IPS-NIHi7 (cell line): ENCODE measurements at regions not wholly inside any gene's neighbourhood (a gene's known extent, or its start where the extent isn't known, plus 50 kb on each side); places are given as distances from the start of the nearest gene placed in this dataset.
A peak's percentile ranks its signal among the peaks of the same experiment; 100 is the strongest.

Source experiments
- DNase-seq: peaks from one replicate; pipeline ENCODE4 v3.0.0; 2012; ENCODE audit warnings: mixed read lengths; ENCODE audit errors: extremely low spot score

DNA sequence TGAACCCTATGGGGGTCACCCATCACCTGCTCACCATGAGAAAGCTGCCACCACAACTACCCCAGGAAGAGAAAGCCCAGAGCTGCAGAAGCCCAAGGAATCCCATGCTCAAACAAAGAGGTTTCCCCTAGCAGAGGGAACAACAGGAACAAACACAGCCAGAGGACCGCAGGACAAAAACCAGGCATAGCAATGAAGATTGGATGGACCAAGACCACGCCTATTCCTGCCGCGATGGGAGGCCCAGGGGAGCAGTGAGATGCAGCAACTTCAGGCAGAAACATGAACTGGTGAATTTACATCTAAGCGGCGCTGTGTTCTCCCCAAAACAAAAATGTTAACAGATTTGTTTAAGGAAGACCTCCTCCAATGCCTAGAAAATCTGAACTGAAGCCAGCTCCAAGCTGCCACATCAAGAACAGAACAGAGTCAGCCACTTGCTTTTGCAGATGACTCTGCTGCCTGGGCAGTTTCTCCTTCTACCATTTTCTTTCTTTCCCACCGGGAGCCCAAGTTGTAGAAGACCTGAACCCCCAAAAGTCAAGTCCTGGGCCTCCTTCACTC, 134.2 kb upstream of the NEBL start:
- DNase-seq, result no peak

DNA sequence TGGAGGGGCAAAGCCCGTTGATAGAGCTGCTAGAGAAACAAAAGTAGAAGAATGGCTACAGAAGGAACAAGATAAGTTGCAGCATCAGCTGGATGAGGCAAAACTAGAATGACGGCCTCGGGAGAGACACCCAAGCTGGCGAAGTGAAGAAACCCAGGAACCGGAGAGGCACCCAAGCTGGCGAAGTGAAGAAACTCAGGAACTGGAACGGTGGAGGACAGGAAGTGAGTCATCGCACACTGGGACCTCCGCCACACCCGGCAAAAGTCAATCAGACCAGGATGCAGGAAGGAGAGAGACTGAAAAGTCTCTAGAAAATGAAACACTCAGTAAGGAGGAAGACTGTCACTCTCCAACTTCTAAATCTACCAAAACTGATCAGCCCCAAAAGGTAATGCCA, 133.0 kb upstream of the NEBL start:
- DNase-seq, result no peak

DNA sequence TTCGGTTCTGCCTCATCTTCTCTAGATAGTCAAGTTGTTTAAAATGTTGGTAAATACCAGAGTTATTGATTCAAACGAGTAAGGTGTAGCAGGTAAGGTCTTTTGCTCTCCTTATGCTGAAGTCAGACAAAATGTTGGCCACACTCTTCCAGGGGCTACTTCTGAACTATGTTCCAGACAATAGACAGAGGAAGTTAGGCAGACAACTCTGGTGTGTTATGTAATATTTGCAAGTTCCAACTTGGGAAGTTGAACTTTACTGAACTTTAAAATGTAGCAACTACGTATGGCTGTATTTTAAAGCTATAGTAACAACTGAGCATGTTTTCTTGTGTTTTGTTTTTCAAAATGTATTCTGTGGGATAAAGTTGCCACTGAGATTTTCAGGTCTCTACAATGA, 125.7 kb upstream of the NEBL start:
- no peak for DNase-seq

DNA sequence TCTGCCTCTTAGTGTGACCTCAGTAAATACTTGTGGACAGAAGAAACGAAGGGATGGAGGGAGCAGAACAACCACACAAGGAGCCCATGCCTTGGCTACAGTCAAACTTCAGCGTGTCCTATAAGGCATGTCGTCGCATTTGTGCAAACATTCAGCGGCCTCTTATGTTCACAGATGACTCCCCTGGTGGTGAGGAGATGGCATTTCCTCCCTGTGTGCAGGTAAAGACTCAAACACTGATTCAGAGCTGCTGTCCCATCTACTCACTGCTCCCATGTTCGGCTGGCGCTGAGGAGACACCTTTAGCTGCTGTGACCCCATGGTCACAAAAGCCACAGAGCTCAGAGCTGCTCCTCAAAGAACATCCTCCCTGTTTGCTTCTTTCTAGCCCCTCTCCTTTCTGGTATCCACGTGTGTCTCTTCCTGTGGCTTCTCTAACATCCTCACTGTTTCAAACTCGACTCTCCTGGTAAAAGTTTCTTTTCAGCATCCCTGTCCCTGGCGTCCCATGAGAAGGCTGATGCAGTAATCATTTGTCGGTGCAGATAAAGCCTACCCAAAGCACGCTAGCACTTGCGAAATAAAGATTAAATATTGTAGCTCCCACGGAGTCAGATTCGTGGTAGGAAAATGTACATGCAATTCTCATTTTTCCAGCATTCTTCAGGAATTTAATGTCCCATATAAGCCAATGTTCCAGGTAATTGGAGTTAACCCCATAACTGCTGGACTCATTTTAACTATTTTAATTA, 124.9 kb upstream of the NEBL start:
- DNase-seq, result peak; percentile 46

DNA sequence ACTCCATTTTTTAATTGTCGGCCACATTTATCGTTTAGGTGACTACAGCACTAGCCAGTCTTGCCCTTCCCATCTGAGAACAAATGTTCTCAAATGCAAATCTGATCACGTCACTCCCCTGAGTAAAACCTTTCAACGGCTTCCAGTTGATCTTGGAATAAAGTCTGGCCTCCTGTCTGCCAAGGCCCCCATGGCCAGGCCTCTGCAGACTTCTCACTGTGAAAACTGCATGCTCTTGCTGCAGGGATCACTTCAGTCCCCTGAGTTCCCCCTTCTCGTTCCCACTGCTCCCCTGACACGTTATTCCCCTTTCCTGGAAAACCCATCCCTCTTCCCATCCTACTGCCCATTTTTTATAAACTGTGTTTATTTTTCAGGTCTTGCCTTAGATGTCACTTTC, 124.1 kb upstream of the NEBL start:
- DNase-seq, result no peak

DNA sequence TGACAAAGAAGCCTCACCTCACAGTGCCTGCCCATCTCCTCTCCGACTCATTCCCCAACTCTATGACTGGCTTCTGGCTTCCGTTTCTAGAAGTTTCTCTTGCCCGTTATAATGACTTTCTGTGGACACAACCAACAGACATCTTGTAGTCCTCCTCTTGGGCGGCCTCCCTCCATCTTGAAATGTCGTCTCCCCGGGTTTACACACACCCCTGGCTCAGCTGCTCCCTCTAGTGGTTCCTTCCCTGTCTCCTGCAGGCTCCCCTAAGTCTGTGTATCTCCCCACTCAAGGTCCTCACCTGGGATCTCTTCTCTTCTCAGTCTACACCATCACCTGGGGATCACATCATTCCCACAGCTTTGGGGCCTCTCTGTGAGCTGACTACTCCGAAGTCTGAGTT, 123.4 kb upstream of the NEBL start:
- DNase-seq, result peak; percentile 70

DNA sequence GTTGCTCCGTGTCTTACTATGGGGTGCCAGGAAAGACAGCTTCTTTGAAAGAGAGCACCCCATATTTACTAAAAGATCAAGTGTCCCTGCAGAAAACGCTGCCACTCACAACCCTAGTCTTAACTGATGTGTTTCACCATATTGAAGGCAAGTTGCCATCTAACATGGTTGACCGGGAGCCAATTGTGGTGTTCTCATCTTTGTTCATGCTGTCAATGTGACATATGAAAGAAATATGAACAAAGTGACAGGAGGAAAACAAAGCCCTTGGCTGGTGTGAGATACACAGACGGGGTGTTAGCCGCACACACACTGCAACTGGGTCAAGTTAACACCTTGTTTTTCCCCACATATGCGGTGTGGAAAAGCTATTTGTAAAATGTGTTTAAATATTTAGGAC, 122.3 kb upstream of the NEBL start:
- DNase-seq, result no peak

DNA sequence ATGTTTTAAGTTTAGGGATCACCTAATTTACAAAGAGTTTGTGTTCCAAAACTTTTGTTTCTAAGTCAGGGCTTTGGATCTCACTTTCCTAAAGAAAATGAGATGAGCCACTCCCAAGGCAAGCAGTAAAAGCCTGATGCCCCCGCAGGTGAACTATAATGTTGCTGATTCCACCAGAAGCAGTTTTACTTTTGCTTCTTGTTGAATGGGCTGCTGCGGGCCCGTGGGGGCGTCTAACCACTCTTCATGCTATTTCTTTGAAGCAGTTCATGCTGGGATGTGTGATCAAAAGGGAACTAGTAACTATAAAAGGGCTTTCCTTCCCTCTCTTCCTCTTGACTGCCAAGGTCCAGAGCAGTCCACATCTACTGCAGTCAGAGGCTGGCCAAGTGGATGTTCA, 118.7 kb upstream of the NEBL start:
- DNase-seq, result peak; percentile 35

DNA sequence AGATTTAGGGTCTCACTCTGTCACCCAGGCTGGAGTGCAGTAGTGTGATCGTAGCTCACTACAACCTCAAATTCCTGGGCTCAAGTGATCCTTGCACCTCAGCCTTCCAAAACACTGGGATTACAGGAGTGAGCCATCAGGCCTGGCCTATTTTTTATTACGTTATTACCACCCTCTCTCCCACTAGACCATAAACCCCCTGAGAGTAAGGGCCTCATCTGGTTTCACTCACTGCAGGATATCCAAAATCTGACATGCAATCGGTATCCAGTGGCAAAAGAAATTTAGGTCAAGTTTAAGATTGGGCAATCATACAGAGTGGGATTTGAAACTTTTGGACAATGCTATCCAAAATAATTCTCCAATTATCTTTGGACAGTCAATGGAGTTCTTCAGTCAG, 117.0 kb upstream of the NEBL start:
- DNase-seq, result no peak

DNA sequence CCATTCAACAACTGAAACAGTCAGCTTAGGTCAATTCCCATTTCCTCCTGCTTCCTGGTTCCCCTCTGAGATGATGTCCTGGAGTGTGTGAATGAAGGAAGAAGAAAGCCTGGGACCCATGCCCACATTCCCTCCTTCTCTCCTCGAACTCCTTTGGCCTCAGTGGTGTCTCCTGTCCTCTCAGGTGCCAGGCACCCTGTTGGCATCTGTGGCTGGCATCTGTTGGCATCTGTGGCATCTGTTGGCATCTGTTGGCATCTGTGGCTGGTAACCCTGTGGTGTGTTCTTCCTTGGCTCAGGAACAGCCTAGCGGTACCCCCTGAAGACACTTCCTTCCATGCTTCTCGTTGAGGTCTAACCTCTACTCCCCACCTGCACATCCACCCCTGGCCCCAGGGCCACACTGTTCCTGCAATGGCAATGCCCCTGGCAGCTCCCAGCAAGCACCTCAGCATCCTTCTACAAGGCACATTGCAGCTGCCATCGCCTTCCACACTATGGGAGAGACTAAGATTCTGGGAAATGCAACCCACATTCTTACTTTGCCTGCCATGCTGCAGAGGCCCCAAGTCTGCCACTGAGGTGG, 114.4 kb upstream of the NEBL start:
- no peak for DNase-seq

DNA sequence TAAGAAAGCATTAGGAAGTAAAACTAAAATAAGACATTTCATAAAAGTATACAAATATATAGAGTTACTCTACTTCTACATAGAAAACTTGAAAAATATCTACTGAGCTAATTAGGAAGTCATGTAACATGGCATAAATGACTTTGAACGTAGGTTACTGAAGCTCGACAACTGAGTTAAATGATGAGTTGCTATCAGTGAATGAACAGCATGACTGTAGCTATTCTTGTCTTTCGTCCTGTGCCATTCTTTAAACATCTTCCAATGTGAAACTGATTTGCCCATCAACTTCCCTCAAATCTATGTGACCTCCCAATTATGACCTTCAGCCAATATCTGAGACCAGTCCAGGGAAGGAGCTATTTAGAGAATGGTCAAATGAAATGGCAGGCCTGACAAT, 113.5 kb upstream of the NEBL start:
- no peak for DNase-seq

DNA sequence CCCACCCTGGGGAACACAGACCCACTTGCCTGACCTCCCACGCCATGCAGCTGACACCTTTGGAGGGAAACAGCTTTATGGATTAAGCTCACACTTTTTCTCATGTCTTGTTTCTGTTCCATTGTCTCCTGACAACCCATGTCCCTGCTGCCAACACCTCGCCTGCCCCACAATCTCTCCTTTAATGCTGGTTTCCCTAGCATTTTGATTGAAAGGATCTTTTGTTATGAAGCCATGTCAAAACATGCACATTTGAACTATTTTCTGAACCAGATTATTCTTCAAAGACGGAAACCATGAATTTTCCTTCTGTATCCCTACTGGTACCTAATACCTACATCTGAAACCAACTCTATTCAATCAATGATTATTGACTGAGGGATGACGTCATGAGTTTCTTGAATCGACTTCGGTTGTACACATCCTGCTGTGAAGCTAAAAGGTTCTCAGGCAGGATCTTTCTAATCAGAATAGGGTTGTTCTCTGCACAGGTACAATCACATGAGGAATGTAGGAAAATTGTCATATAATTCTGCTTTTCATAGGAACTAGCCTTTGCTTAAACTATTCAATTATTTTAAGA, 106.2 kb upstream of the NEBL start:
- DNase-seq, result no peak

DNA sequence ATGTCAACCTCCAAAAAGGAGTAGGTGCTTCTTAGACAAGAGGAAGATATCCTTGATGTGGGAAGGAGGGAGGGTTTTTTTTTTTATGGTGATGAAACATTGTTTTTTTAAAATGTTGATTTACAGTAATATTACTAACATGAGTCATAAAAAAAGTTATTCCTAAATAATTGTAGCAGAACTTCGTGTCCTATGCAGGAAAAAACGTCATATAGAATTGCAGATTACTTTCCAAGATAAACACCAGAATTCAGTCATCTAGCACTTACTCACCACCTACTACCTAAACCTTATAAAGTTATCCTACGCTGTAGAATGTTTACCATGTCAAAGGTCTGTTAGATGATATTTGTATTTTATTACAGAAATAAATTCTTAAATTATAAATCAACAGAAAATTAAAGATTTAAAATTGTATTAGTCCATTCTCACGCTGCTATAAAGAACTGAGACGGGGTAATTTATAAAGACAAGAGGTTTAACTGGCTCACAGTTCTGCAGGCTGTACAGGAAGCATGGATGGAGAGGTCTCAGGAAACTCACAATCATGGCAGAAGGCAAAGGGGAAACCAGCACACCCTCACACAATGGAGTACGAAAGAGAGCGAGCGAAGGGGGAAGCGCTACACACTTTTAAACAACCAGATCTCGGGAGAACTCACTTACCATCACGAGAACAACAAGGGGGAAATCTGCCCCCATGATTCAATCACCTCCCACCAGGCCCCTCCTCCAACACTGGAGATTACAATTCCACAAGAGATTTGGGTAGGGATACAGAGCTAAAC, 105.2 kb upstream of the NEBL start:
- DNase-seq, result no peak

DNA sequence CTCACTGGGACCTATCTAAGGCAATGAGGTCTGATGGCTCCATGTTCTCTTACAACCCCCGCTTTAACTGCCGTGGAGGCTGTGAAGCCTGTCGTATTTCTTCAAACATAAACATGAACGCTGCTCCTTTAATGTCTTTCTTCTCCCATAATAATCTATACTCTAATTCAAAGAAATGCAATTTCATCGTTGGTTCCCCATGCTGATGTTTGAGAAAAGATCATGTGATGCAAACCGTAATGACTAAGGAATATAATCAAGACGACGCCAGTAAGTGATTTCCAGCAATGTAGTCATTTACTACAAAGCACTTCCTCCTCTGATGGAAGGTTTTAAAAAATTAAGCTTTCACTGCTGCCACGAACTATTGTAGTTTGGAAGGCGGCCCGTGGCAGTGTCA, 102.6 kb upstream of the NEBL start:
- no peak for DNase-seq

DNA sequence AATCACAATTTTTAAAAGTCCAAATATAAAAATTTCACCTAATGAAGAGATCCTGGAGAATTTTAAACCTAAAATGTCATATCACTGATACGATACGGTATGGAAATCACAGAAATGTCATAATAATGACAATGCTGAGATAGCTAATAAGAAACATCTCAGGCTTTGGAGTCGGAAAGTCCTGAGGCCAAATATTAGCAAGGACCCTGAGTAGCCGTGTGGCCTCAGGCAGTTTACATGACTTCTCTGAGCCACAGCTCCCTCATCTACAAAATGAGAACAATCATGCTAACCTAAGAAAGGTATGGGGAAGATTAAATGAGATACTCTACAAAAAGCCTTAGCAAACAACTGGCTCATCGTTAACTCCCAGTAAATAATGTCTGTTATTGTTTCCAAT, 100.9 kb upstream of the NEBL start:
- no peak for DNase-seq

DNA sequence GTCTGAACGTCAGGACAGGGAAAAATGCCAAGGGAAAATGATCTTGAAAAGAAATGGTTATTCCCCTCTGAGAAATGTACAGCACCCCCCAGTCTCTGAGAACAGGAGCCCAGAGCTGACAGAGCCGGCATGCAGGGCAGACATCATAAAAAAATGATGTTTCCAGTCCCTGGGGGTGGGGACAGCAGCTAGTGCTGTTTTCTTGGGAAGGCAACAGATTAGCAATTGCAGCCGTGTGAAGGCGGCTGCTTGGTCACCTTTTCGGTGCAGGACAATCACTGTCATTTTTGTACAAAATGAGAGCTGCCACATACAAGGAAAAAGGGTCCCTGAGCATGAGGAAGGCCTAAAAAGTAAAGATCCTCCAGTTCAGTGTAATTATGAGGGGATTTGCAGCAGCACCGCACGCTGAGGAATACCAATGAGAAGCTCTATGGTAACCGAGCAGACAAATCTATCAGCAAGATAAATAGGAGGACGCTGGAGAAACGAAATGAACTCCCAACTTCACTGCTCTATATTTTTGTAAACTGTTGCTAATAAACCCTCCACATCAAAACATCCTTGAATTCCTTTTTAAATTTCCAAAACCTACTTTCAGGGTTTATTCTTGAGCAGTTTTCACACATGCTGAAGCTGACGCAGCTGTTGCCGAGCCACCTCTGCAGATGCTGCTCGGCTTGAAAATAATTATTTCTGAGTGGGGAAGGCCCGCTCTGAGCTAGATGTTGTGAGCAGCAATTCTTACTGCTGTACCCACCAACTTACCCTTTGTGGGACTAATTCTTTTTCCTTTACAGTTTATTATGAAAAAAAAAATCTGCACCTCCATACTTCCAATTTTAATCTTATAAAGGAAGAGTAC, 98.2 kb upstream of the NEBL start:
- DNase-seq, result no peak

DNA sequence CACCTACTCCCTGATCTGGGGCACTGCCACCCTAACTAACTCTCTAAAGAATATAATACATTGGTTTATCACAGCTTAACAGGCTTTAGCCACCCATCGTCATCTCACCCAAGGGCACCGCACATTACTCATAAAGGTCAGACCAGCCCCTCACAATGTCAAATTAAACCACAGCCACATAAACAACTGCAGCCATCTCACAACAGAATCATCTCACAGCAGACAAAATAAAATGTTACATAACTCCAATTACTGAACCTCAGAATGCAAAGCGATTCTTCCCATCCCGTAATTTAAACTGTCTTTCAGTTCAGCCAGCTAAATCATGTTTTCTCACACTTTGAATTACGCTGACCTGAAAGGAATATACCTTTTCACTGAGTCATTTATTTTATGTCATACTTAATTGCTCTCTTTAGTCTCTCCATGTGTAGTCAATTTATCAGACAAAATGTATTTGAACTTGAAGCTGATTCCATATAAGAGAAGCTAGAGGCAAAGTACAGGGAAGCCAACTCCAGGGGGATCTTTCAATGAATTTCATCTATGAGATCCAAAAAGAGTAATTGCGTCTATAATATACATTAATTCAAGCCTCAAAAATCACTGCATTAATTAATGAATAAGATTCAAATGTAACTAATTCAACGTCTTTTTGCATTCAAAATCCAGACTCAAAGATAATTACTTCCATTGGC, 96.9 kb upstream of the NEBL start:
- no peak for DNase-seq

DNA sequence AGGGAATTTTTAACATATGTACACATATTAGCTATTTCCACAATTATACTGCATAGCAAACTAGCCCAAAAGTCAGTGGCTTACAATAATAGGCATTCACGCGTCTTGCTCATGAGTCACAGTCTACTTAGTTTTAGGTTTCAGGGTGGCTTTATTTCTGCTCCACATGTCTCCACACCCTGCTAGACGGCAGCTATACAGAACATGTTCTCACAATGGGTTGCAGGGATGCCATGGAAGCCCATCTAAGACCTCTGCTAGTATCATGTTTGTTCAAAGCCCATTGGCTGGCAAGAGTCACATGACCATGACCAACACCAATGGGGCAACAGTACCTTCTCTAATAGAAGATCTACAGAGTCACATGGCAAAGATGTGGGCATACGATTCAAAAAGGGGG, 96.3 kb upstream of the NEBL start:
- DNase-seq, result no peak

DNA sequence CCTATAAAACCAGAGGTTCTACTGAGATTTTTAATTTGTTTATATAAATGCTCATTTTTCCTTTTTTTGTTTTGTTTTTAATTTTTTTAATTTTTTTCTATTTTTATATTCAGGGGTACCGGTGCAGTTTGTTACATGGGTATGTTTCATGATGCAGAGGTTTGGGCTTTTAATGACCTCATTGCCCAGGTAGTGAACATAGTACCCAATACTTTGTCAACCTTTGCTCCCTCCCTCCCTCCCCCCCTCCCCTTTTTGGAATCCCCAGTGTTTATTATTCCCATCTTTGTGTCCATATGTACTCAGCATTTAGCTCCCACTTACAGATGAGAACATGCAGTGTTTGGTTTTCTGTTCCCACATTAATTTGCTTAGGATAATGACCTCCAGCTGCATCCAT, 94.4 kb upstream of the NEBL start:
- no peak for DNase-seq

DNA sequence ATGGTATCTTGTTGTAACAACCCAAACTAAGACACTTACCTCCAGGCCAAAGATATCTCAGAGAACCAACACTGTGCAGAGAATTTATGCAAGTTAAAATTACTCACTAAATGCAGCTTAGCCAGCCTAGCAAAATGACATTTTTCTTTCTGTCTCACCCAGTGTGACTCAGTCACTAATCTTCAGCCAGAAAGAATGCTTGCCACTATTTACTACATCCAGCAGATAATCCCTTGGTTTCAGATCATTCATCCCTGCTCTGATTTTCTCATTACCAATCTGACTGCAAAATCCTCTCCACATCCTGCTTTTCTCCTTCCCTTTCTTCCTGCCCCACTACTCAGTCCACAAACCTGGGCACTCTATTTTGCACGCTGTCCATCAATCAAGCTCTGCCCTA, 93.5 kb upstream of the NEBL start:
- DNase-seq, result no peak
